Keratinocyte (primary cell): ENCODE measurements at regions not wholly inside any gene's neighbourhood (a gene's known extent, or its start where the extent isn't known, plus 50 kb on each side); places are given as distances from the start of the nearest gene placed in this dataset.

Experiments used
- DNase-seq: peaks from one replicate; pipeline ENCODE4 v3.0.0-alpha.2; 2011; ENCODE audit warnings: low read depth, missing footprints, low spot score
- FAIRE-seq: peaks from 2 replicates; lab custom pipeline; 2011; peaks lifted over from hg19 to GRCh38; lab: Jason Lieb, UNC
- H2AFZ ChIP-seq: 2 replicates; pipeline ENCODE4 v1.6.0; 2012; ENCODE audit warnings: low read length, control low read depth, inconsistent platforms; ENCODE audit not compliant: control insufficient read depth
- H3K27ac ChIP-seq: 2 replicates; pipeline ENCODE4 v1.5.1; 2011; ENCODE audit warnings: low read length; ENCODE audit not compliant: control insufficient read depth, insufficient read depth
- H3K27me3 ChIP-seq: 3 replicates; pipeline ENCODE4 v1.6.0; 2011; ENCODE audit warnings: low read length; ENCODE audit not compliant: control insufficient read depth, insufficient read depth; ENCODE audit errors: extremely low read depth
- H3K36me3 ChIP-seq, 2 experiments: 2 replicates in 1 of 2; 3 replicates in 1 of 2; pipeline ENCODE4 v1.5.1; 2011; ENCODE audit warnings: low read length in 2 of 2, mild to moderate bottlenecking in 1 of 2; ENCODE audit not compliant: control insufficient read depth in 2 of 2, insufficient read depth in 2 of 2; ENCODE audit errors: extremely low read depth in 1 of 2
- H3K4me1 ChIP-seq: 3 replicates; pipeline ENCODE4 v1.5.1; 2011; ENCODE audit warnings: low read length; ENCODE audit not compliant: control insufficient read depth, insufficient read depth; ENCODE audit errors: extremely low read depth
- H3K4me2 ChIP-seq: 3 replicates; pipeline ENCODE4 v1.6.0; 2011; ENCODE audit warnings: low read depth, low read length; ENCODE audit not compliant: control insufficient read depth, insufficient read depth; ENCODE audit errors: extremely low read depth
- H3K4me3 ChIP-seq, 3 experiments: fragments of 200-600 bp in 1 of 3; sonication (generic) in 1 of 3; 2 replicates in 2 of 3; 3 replicates in 1 of 3; pipeline ENCODE4 v1.5.1; 2011 to 2016; ENCODE audit warnings: low read length in 3 of 3, mild to moderate bottlenecking in 3 of 3, control low read depth in 2 of 3, inconsistent platforms in 1 of 3, low read depth in 1 of 3, mixed read lengths in 1 of 3, mixed run types in 1 of 3, moderate library complexity in 1 of 3; ENCODE audit not compliant: control insufficient read depth in 2 of 3, insufficient read depth in 2 of 3; ENCODE audit errors: extremely low read depth in 1 of 3
- H3K79me2 ChIP-seq: 2 replicates; pipeline ENCODE4 v1.6.0; 2012; ENCODE audit warnings: low read length; ENCODE audit not compliant: control insufficient read depth, insufficient read depth
- H3K9ac ChIP-seq: 3 replicates; pipeline ENCODE4 v1.6.0; 2011; ENCODE audit warnings: low read length; ENCODE audit not compliant: control insufficient read depth, insufficient read depth; ENCODE audit errors: extremely low read depth
- H3K9me1 ChIP-seq: 3 replicates; pipeline ENCODE4 v1.6.0; 2011; ENCODE audit warnings: low read length; ENCODE audit not compliant: control insufficient read depth, insufficient read depth; ENCODE audit errors: extremely low read depth
- H3K9me3 ChIP-seq: 2 replicates; pipeline ENCODE4 v1.5.1; 2012; ENCODE audit warnings: low read depth, low read length; ENCODE audit not compliant: control insufficient read depth
- H4K20me1 ChIP-seq: 3 replicates; pipeline ENCODE4 v1.6.0; 2011; ENCODE audit warnings: low read length; ENCODE audit not compliant: control insufficient read depth, insufficient read depth; ENCODE audit errors: extremely low read depth
- CTCF ChIP-seq, 3 experiments: IDR thresholded peaks in 1 of 3; conservative IDR thresholded peaks in 1 of 3; optimal IDR thresholded peaks in 1 of 3; 2 replicates in 2 of 3; 3 replicates in 1 of 3; pipeline versions ENCODE3 to v1.5.1; 2011; ENCODE audit warnings: low read length in 3 of 3, mild to moderate bottlenecking in 3 of 3, moderate library complexity in 2 of 3, control low read depth in 1 of 3, inconsistent platforms in 1 of 3; ENCODE audit not compliant: insufficient read depth in 2 of 3; ENCODE audit errors: extremely low read depth in 1 of 3
- EZH2 ChIP-seq: IDR thresholded peaks from one replicate; pipeline ENCODE4 v1.6.1; 2012; ENCODE audit warnings: inconsistent platforms, mild to moderate bottlenecking, low read length, moderate library complexity
- dilution Hi-C: fragments of 300-500 bp; cut with MboI; formaldehyde crosslinking; loops from one replicate; pipeline ENCODE4 v1.7.0; 2020; ENCODE audit warnings: low sequenced_read_pairs; ENCODE audit not compliant: extremely low pct_ligation_motif_present

- Histone ChIP-seq H2AFZ (no peak overlapping the region), H4K20me1 (no peaks in the 10 kb centered on the region), H3K9ac (no peak overlapping the region), H3K9me3 (no peaks in the 10 kb centered on the region), H3K79me2 (no peaks in the 10 kb centered on the region), H3K27ac (no peak overlapping the region), H3K9me1 (no peaks in the 10 kb centered on the region), H3K27me3 (no peaks in the 10 kb centered on the region), H3K4me2 (no peak overlapping the region), H3K4me3 (no peak overlapping the region), H3K4me1 (no peaks in the 10 kb centered on the region), H3K36me3 (no peaks in the 10 kb centered on the region)
- DNase-seq, result no peak
- dilution Hi-C loops, result no loop called here
- no peak for TF ChIP-seq EZH2
- no peak for TF ChIP-seq CTCF (optimal IDR thresholded peaks at IDR 0.05 in 1 of 3, IDR thresholded peaks at IDR 0.05 in 1 of 3, conservative IDR thresholded peaks at IDR 0.05 in 1 of 3; ENCODE audit: extremely low read depth in 1 of 3, insufficient read depth in 2 of 3, low read length in 3 of 3)
- FAIRE-seq, result no peak
Measured at GRCh38 chr10:111207500-111207899, 130.7 kb downstream of the ADRA2A start.

GRCh38 chr10:111208951-111209350, 132.1 kb downstream of the ADRA2A start:
- no peaks in the 10 kb centered on the region for H3K9me1 ChIP-seq
- H4K20me1 ChIP-seq, result no peaks in the 10 kb centered on the region
- no peak for TF ChIP-seq CTCF (optimal IDR thresholded peaks at IDR 0.05 in 1 of 3, IDR thresholded peaks at IDR 0.05 in 1 of 3, conservative IDR thresholded peaks at IDR 0.05 in 1 of 3; ENCODE audit: extremely low read depth in 1 of 3, insufficient read depth in 2 of 3, low read length in 3 of 3)
- no peak for TF ChIP-seq EZH2
- H3K9me3 ChIP-seq, result no peaks in the 10 kb centered on the region
- no peaks in the 10 kb centered on the region for H3K79me2 ChIP-seq
- no peaks in the 10 kb centered on the region for H3K27me3 ChIP-seq
- no peak overlapping the region for H2AFZ ChIP-seq
- no peaks in the 10 kb centered on the region for H3K4me1 ChIP-seq
- H3K36me3 ChIP-seq, result no peaks in the 10 kb centered on the region
- H3K9ac ChIP-seq, result no peak overlapping the region
- no peak for DNase-seq
- no peak for FAIRE-seq
- no peak overlapping the region for H3K4me2 ChIP-seq
- dilution Hi-C loops, result no loop called here
- no peak overlapping the region for H3K4me3 ChIP-seq
- H3K27ac ChIP-seq, result no peak overlapping the region
